Caki2 (cell line): ENCODE measurements at regions not wholly inside any gene's neighbourhood (a gene's known extent, or its start where the extent isn't known, plus 50 kb on each side); places are given as distances from the start of the nearest gene placed in this dataset.

Experiments used
- DNase-seq: peaks from one replicate; pipeline ENCODE4 v3.0.0-alpha.2; 2015; ENCODE audit warnings: low read depth
- in situ Hi-C: cut with HindIII; loops from 2 replicates; pipeline ENCODE4 v1.10.0; 2016; ENCODE audit warnings: low sequenced_read_pairs, low pct_unique_long_range_greater_than_20kb, mixed read lengths

- in situ Hi-C loops = no loop called here
- no peak for DNase-seq
These were observed 103.1 kb downstream of the BMP2 start for GRCh38 chr20:6870559-6870958.

DNA sequence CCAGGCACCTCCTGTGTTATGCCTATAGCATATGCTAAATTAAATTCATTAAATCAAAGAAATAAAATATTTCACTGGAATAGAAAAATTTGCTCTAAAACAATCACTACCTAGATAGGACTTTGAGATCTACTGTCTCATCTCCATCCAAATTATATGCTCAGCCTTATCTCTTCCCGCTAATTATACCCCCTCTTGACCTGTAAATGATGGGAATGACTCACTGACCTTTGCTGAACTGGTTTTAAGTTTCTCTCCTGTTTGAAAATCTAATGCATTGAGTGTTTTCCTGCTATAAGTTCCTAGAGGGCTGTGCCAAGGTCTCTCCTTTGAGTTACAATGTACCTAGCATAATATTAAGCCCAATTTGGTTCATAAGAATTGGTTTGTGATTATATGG lies 110.1 kb downstream of the BMP2 start:
- in situ Hi-C loops = no loop called here
- DNase-seq = no peak

DNA sequence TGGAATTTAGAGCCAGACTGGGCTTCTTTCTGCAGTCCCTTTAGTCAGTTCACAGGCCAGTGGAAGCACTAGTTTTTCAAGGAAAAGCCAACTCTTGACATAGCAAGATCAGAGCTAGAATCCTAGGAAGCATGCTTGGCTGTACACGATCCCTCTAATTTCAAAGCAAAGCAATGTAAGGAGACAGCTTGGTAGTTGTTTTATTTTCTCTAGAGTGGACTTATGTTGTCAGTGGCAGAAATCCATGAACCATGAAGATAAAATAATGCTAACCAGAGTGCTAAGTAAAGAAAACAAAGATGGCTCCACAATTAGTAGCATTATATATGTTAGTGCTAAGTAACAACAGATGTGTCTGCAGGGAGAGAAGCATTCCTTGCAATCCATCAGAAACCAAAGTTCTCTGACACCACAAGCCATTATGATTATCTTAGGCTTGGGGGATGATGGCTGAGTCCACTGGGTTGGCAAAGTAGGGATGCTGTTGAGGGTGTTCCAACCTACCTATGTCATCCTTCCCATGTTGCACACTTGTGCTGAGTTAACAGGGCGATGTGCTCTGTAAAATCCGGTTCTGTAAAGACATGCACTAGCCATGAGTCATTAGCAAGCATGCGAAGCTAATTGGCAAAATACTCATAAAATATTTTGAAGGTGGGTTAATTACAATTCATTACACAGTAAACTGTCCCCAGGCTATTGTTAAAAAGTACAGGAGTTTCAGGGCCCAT lies 115.2 kb downstream of the BMP2 start:
- in situ Hi-C loops = no loop called here

GRCh38 chr20:6884114-6884513 lies 116.6 kb downstream of the BMP2 start:
- no peak for DNase-seq
- in situ Hi-C loops = no loop called here

More for the DNA sequence above, 115.2 kb downstream of the BMP2 start:
- peak; percentile 39 for DNase-seq

DNA sequence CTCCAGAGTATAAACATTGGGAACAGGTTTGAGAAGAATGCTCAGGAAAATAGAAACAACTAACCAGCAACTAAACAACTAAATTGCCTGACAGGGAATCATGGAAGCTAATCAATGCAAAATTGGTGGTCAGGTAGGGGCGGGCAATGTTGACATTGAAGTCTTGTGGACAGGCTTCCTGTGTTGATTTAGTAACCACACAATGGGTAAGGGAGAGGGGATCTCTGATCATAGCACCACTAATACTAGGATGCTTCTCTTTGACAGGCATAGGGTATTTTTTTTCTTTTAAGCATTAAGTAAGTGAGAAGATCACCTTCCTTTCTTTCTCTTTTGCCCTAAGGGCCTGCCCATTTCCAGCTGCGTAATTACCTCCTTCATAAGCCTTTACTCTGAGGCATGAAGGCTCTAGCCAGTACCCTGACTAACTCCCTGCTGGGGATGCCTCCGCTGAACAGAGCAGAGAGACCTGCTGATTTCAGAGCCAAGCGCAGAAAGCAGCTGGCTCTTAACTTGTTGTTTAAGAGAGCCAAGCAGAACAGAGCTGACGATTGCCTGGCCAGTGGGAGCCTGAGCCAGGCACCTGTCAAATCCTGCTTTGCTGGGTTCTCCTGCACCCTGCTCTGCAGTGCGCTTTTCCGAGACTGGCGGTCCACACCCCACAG lies 118.7 kb downstream of the BMP2 start:
- DNase-seq = no peak
- in situ Hi-C loops = no loop called here

GRCh38 chr20:6887966-6888365 lies 120.5 kb downstream of the BMP2 start:
- no peak for DNase-seq
- in situ Hi-C loops = no loop called here

DNA sequence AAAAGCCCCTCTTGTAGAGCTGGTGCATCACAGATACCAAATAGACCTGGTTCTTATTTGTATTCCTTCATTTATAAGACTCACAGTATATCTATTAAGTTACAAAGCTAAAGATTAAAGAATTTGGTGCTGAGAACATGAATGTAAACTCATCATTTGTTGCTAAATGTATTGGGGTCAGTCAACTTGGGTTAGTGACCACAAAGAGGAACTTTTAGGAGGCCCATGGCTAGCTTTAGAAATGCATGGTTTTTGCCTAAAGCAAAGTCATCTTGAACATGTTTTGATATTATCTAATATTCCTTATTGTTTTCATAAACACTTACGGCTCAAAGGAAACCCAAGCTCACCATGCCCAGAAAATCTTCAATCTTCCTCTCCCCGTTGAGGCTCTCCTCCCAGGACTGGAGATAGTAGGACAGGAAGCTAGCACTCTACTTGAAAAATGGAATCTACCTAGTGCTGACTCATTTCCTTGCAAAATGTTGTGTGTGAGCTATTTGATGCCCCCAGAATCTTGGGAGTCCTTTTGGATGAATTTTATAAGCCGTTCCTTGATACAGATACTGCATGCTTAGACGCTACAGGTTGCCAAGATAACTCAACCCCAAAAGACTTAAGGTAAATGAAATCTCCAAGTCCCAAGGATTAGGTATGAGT lies 121.4 kb downstream of the BMP2 start:
- in situ Hi-C loops = no loop called here
- DNase-seq = no peak

DNA sequence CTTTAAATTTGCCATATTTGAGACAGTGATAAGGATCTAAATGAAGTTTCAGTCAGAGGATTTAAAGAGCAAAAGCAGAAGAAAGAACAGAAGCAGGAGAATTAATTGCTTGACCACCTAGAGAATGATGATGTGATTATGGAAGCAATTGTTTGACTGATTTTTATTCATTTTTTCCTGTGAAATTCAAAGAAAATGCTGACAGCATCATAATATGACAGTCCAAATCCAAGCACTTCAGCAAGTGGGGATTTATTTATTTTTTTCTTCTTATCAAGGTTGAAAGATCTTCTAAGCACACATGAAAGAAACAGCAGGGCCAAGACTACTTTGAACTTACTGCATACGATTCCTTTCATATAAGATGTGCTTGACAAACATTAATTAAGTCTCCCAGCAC lies 125.2 kb downstream of the BMP2 start:
- DNase-seq = no peak
- in situ Hi-C loops = no loop called here

DNA sequence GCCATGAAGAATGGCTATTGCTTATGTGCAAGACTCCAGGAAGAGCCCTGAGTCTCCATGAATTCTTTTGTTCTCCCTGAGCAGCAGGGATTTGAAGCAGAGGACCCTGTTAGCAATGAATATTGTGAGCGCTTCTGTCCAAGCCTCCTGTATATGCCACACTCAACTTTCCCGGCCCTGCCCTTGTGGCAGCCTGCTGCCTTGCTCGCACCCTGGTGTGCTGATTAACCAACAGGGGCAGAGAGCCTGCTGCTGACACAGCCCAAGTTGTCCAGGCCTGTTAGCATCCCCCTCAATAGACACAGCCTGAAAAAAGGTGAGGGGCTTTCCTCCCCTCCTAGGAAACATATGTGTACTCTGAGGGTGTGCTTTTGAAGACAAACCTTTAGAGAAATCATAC lies 131.4 kb downstream of the BMP2 start:
- no peak for DNase-seq
- in situ Hi-C loops = no loop called here

DNA sequence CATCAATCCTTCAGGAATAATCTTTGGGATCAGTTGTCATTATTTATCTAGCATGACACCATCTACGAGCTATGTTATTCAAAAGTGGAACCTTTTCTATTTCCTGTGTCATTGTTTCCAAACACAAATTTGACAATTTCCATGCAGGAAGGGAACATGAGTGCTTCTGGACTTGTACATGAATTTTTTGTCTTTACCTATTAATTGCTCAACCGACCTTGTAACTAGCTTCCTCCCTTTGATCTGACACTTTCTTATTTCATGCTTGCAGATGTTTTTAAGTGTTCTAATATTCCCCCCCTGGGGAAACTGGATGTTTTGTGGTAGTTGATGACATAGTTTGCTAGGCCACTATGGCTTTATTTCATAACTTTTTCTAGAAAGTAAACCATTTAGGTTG lies 139.4 kb downstream of the BMP2 start:
- DNase-seq = no peak
- in situ Hi-C loops = no loop called here

GRCh38 chr20:6908673-6909072 lies 141.2 kb downstream of the BMP2 start:
- DNase-seq = no peak
- in situ Hi-C loops = no loop called here

DNA sequence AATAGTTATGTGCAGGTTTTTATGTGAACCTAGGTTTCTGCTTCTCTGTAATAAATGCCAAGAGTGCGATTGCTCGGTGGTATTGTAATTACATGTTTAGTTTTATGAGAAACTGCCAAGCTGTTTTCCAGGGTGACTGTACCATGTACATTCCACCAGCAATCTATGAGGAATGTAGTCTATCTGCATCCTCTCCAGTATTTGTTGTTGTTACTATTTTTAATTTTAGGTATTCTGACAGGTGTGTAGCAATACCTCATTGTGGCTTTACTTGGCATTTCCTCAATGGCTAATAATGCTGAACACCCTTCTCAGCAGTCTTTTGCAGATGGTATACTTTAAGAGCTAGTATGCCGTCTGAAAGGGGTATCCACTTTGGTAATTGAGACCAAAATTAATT lies 142.1 kb downstream of the BMP2 start:
- in situ Hi-C loops = no loop called here
- DNase-seq = no peak

- in situ Hi-C loops = no loop called here
- no peak for DNase-seq
These were observed 147.5 kb downstream of the BMP2 start for GRCh38 chr20:6914986-6915385.

DNA sequence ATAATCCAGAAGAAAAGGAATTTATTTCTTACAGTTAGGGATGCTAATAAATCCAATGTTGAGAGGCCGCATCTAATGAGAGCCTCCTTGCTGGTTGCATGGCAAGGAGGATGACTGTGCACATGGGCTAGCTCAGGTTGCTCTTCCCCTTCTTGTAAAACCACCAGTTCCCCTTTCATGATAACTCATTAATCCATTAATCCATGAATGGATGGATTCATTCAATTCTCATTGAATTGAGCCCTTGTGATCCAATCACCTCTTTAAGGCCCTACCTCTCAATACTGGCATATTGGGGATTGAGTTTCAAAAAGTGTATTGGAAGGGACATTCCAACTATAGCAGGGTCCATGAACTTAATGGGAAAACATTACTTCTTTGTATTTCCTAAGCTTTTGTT lies 149.5 kb downstream of the BMP2 start:
- in situ Hi-C loops = no loop called here
- no peak for DNase-seq

GRCh38 chr20:6919792-6920468 lies 152.4 kb downstream of the BMP2 start:
- no peak for DNase-seq

DNA sequence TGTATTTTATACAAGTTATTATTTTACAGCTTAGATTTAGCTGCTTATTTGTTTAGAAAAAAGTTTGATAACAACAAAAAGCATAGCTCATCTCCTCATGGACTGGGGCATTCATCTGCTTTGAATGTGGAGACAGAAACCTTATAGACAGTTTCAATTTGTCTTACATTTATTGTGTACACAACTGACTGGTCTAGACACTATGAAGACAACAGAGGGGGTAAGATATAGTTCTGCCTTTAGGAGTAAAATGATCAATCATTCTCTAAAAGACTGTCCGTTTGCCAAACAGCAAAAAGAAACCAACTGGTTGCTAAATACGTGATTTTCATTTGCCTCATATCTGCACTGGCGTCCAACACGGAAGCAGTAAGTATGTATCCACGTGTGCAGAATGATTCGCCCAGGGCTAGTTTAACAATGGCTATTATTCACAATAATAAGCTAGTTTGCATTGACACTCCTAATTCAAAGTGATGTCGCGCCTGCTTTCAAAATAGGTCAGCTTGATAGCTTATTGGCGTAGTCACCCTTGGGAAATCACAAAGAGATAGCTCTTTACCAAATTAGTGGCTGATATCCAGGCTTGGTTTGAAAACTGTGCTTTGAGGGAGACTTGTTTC lies 153.6 kb downstream of the BMP2 start:
- no peak for DNase-seq
- in situ Hi-C loops = no loop called here

More at GRCh38 chr20:6919792-6920468, 152.4 kb downstream of the BMP2 start:
- in situ Hi-C loops = no loop called here

GRCh38 chr20:6921717-6922386 lies 154.4 kb downstream of the BMP2 start:
- in situ Hi-C loops = no loop called here
- no peak for DNase-seq

GRCh38 chr20:6924681-6925080 lies 157.2 kb downstream of the BMP2 start:
- DNase-seq = no peak
- in situ Hi-C loops = no loop called here
